ENCODE measurements at regions not wholly inside any gene's neighbourhood (a gene's known extent, or its start where the extent isn't known, plus 50 kb on each side); places are given as distances from the start of the nearest gene placed in this dataset.

GRCh38 chr2:71888751-71889445 lies 258.8 kb downstream of the CYP26B1 start:
- ATAC-seq (no peak), DNase-seq (no peak)
- intact Hi-C loops (cut with DNase I), result no loop called here
- H3K36me3 ChIP-seq, result no peaks in the 10 kb centered on the region
- H3K27ac ChIP-seq, result no peak overlapping the region
- peaks cover 0 to 10% (median 0%) of the 10 kb centered on the region in 12 donors for H3K9me3 ChIP-seq
- no peak overlapping the region for H3K4me3 ChIP-seq
- 91 to 97% (median 91%) methylated on average over 4 of the region's 4 CpGs for WGBS, 4 donors
- no peaks in the 10 kb centered on the region for H3K27me3 ChIP-seq
- H3K4me1 ChIP-seq, result peaks cover 0 to 9% (median 0%) of the 10 kb centered on the region in 12 donors
- TF ChIP-seq POLR2A (IDR thresholded peaks at IDR 0.05) (no peak), CTCF (IDR thresholded peaks at IDR 0.05) (no peak)

GRCh38 chr2:71887196-71887595 lies 260.5 kb downstream of the CYP26B1 start:
- peaks cover 0 to 10% (median 0%) of the 10 kb centered on the region in 12 donors for H3K9me3 ChIP-seq
- ATAC-seq (no peak), DNase-seq (no peak)
- H3K27ac ChIP-seq, result no peak overlapping the region
- H3K27me3 ChIP-seq, result no peaks in the 10 kb centered on the region
- intact Hi-C loops (cut with DNase I), result no loop called here
- TF ChIP-seq CTCF (IDR thresholded peaks at IDR 0.05) (no peak), POLR2A (IDR thresholded peaks at IDR 0.05) (no peak)
- no peaks in the 10 kb centered on the region for H3K36me3 ChIP-seq
- WGBS, 4 donors, result 79 to 94% (median 93%) methylated on average over 4 of the region's 4 CpGs
- no peak overlapping the region for H3K4me3 ChIP-seq
- peaks cover 0 to 26% (median 12%) of the 10 kb centered on the region in 12 donors for H3K4me1 ChIP-seq

GRCh38 chr2:71886241-71886640 lies 261.4 kb downstream of the CYP26B1 start:
- no peak for DNase-seq
- H3K4me3 ChIP-seq, result no peak overlapping the region
- ATAC-seq, result no peak
- no peak overlapping the region for H3K27ac ChIP-seq
- TF ChIP-seq POLR2A (IDR thresholded peaks at IDR 0.05), result no peak
- TF ChIP-seq CTCF (IDR thresholded peaks at IDR 0.05), result no peak
- H3K36me3 ChIP-seq, result no peaks in the 10 kb centered on the region
- 71 to 83% (median 79%) methylated on average over 1 of the region's 1 CpG for WGBS, 4 donors
- no peaks in the 10 kb centered on the region for H3K27me3 ChIP-seq
- peaks cover 0 to 32% (median 16%) of the 10 kb centered on the region in 12 donors for H3K4me1 ChIP-seq
- intact Hi-C loops (cut with DNase I), result no loop called here
- H3K9me3 ChIP-seq, result peaks cover 0 to 10% (median 0%) of the 10 kb centered on the region in 12 donors

GRCh38 chr2:71884303-71885042 lies 263.2 kb downstream of the CYP26B1 start:
- Histone ChIP-seq H3K36me3 (no peaks in the 10 kb centered on the region), H3K4me1 (peaks cover 0 to 37% (median 24%) of the 10 kb centered on the region in 12 donors), H3K27me3 (no peaks in the 10 kb centered on the region), H3K27ac (no peak overlapping the region), H3K4me3 (no peak overlapping the region), H3K9me3 (peaks cover 0 to 10% (median 0%) of the 10 kb centered on the region in 12 donors)
- WGBS, 4 donors, result 76 to 89% (median 84%) methylated on average over 7 of the region's 7 CpGs
- ATAC-seq, result no peak
- intact Hi-C loops (cut with DNase I), result no loop called here
- TF ChIP-seq POLR2A (IDR thresholded peaks at IDR 0.05) (no peak), CTCF (IDR thresholded peaks at IDR 0.05) (no peak)
- DNase-seq, result no peak

Measured in heart left ventricle (tissue), 16 donors.